ENCODE measurements at regions not wholly inside any gene's neighbourhood (a gene's known extent, or its start where the extent isn't known, plus 50 kb on each side); places are given as distances from the start of the nearest gene placed in this dataset.

DNA sequence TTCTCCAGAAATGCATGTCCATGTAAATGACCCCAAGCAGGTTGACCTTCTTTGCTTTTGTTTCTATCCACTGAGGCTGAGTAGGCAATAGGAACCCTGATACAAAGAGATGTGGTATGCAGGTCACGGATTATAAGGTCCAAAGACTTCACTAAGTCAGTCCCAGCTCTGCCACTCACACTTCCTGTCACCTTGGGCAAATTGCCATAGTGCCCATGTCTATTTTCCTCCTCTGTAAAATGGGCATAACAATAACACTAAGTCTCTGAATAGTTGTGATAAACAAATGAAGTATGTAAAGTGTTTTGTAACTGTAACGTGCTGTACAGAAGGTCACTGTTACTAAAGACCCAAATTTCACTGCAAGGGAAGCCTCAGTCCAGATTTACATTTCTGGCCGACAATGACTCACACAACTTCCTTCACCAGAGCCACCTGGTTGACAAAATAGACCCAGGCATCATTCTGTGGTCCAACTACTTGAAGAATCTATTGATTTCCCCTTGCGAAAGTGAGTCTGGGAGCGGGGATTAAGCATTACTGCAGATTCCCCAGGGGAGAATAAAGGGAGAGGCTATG, 175.4 kb upstream of the LPP start:
- intact Hi-C loops (cut with DNase I, micrococcal nuclease), result no loop called here
- H3K4me1 ChIP-seq (ENCODE audit: low read depth), result no peaks in the 10 kb centered on the region
- H3K4me3 ChIP-seq, result no peak overlapping the region
- H3K36me3 ChIP-seq (ENCODE audit: low read depth), result no peaks in the 10 kb centered on the region
- no peak for ATAC-seq
- no peaks in the 10 kb centered on the region for H3K9me3 ChIP-seq
- DNase-seq, result no peak
- TF ChIP-seq, protein P1, sequence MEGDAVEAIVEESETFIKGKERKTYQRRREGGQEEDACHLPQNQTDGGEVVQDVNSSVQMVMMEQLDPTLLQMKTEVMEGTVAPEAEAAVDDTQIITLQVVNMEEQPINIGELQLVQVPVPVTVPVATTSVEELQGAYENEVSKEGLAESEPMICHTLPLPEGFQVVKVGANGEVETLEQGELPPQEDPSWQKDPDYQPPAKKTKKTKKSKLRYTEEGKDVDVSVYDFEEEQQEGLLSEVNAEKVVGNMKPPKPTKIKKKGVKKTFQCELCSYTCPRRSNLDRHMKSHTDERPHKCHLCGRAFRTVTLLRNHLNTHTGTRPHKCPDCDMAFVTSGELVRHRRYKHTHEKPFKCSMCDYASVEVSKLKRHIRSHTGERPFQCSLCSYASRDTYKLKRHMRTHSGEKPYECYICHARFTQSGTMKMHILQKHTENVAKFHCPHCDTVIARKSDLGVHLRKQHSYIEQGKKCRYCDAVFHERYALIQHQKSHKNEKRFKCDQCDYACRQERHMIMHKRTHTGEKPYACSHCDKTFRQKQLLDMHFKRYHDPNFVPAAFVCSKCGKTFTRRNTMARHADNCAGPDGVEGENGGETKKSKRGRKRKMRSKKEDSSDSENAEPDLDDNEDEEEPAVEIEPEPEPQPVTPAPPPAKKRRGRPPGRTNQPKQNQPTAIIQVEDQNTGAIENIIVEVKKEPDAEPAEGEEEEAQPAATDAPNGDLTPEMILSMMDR (IDR thresholded peaks at IDR 0.05), result no peak

DNA sequence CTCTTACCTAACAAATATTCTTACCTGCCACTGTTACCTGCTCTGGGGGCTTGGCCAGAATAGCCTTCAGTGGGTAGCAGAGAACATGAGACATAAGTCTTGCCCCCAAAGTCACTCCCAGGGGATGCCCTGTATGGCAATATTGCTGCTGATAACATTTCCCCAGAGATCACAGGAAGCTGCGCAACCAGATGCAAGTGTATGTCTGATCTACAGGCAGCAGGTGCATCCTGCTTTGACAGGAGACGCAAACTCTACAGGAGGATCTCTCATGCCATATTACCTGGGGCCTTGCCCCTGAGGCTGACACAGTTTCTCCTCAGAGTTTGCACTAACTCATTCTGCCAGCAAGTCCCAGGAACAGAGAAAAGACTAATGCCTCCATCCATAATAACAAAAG, 174.4 kb upstream of the LPP start:
- Histone ChIP-seq H3K36me3 (ENCODE audit: low read depth) (no peaks in the 10 kb centered on the region), H3K4me1 (ENCODE audit: low read depth) (no peaks in the 10 kb centered on the region), H3K4me3 (no peak overlapping the region), H3K9me3 (no peaks in the 10 kb centered on the region)
- DNase-seq (no peak), ATAC-seq (peak; percentile 69)
- intact Hi-C loops (cut with DNase I, micrococcal nuclease), result no loop called here
- TF ChIP-seq, protein P1 (IDR thresholded peaks at IDR 0.05), result no peak

- intact Hi-C loops (cut with DNase I, micrococcal nuclease), result no loop called here
- DNase-seq (no peak), ATAC-seq (no peak)
- no peaks in the 10 kb centered on the region for H3K36me3 ChIP-seq (ENCODE audit: low read depth)
- H3K9me3 ChIP-seq, result no peaks in the 10 kb centered on the region
- TF ChIP-seq, protein P1 (IDR thresholded peaks at IDR 0.05), result no peak
- H3K4me3 ChIP-seq, result no peak overlapping the region
- no peaks in the 10 kb centered on the region for H3K4me1 ChIP-seq (ENCODE audit: low read depth)
These were observed 173.1 kb upstream of the LPP start for GRCh38 chr3:187980861-187981260.

DNA sequence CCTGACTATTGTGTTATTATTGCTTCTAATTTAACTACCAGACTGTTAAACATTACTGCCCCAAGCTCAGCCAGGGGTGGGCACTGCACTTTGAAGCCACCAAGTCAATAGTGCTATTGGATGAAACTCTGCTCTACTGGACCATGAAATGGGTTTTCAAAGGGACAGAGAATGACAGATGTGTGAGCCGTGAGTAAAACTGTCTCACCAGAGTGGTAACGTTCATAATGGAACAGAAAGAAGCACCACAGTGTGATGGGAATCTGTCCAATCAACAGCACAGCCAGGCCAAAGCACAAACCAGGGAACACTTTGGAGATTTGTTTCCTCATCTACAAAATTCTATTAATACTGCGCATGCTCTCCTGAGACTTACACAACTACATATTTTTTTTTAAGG, 171.8 kb upstream of the LPP start:
- Histone ChIP-seq H3K9me3 (no peaks in the 10 kb centered on the region), H3K4me1 (ENCODE audit: low read depth) (no peaks in the 10 kb centered on the region), H3K36me3 (ENCODE audit: low read depth) (no peaks in the 10 kb centered on the region), H3K4me3 (no peak overlapping the region)
- ATAC-seq, result no peak
- TF ChIP-seq, protein P1 (IDR thresholded peaks at IDR 0.05), result no peak
- intact Hi-C loops (cut with DNase I, micrococcal nuclease), result no loop called here
- DNase-seq, result no peak

DNA sequence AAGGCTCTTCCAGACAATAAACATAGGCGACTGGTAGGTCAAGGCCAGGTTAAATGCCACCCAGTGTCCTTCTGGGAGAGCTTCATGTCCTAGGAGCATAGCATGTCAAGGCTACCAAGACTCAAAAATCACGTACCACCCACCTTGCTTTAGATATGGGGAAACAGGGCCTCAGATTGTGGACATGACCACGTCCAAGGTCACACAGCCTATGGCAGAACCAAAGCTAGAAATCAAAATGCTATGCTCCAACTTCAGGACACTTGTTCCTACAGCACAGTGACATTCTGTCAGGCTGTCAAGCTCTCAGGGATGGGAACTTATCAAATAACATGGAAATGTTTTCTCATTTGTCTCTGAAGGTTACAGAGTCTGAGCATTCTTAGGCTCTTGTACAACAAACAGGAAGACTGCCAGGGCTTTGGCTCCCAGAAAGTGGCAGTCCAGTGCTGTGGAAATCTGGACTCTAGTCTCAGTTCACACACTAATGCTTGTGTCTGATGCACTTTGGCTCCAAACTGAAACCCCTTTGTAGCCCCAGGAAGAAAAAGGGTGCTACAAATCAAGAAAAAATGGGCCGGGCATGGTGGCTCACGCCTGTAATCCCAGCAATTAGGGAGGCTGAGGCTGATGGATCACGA, 170.4 kb upstream of the LPP start:
- Histone ChIP-seq H3K4me1 (ENCODE audit: low read depth) (no peaks in the 10 kb centered on the region), H3K4me3 (no peak overlapping the region), H3K9me3 (no peaks in the 10 kb centered on the region), H3K36me3 (ENCODE audit: low read depth) (no peaks in the 10 kb centered on the region)
- DNase-seq, result no peak
- TF ChIP-seq, protein P1 (IDR thresholded peaks at IDR 0.05), result no peak
- ATAC-seq, result no peak
- intact Hi-C loops (cut with DNase I, micrococcal nuclease), result no loop called here
